MM.1S (cell line): ENCODE measurements at regions not wholly inside any gene's neighbourhood (a gene's known extent, or its start where the extent isn't known, plus 50 kb on each side); places are given as distances from the start of the nearest gene placed in this dataset.

Source experiments
- EZH2 ChIP-seq: fragments of 300-600 bp; sonication (generic); optimal IDR thresholded peaks from 2 replicates; pipeline ENCODE3; 2017; ENCODE audit warnings: low read depth, mild to moderate bottlenecking, antibody characterized with exemption, low read length, mixed read lengths
- EZH2phosphoT487 ChIP-seq: fragments of 300-600 bp; sonication (generic); IDR thresholded peaks from 2 replicates; pipeline ENCODE4 v1.6.1; 2018; ENCODE audit warnings: antibody characterized with exemption, low read length
- TF ChIP-seq, protein P1 (sequence below): fragments of 300-600 bp; sonication (generic); IDR thresholded peaks from 2 replicates; pipeline ENCODE4 v1.5.1; 2016; ENCODE audit warnings: antibody characterized with exemption, low read length, mixed read lengths

DNA sequence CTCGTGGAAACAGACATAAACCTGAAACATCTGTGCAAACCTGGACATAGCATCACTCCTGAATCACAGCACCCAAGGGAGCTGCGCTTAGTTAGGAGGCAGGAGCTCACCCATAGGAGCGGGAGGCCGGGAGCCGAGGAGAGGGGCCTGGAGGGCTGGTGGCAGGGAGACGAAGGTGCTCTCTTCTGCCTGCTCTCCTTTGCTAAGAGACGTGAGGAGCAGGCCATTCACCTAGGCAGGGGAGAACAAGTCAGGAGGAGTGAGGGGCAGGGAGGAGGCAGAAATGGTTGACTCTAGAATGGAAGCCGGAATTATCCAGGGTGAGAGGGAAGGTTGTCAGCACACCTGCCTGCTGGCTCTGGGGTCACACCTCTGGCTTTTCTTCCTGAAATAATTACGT is 398.4 kb upstream of the IRX2 start:
- TF ChIP-seq, protein P1, sequence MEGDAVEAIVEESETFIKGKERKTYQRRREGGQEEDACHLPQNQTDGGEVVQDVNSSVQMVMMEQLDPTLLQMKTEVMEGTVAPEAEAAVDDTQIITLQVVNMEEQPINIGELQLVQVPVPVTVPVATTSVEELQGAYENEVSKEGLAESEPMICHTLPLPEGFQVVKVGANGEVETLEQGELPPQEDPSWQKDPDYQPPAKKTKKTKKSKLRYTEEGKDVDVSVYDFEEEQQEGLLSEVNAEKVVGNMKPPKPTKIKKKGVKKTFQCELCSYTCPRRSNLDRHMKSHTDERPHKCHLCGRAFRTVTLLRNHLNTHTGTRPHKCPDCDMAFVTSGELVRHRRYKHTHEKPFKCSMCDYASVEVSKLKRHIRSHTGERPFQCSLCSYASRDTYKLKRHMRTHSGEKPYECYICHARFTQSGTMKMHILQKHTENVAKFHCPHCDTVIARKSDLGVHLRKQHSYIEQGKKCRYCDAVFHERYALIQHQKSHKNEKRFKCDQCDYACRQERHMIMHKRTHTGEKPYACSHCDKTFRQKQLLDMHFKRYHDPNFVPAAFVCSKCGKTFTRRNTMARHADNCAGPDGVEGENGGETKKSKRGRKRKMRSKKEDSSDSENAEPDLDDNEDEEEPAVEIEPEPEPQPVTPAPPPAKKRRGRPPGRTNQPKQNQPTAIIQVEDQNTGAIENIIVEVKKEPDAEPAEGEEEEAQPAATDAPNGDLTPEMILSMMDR, result no peak
- TF ChIP-seq EZH2 (no peak), EZH2phosphoT487 (no peak)
